ENCODE measurements at regions not wholly inside any gene's neighbourhood (a gene's known extent, or its start where the extent isn't known, plus 50 kb on each side); places are given as distances from the start of the nearest gene placed in this dataset.
"Not testable (repeated sequence)": the region's sequence is repeated elsewhere in the genome, so short reads cannot be mapped to it uniquely, and the experiment has no call there.

DNA sequence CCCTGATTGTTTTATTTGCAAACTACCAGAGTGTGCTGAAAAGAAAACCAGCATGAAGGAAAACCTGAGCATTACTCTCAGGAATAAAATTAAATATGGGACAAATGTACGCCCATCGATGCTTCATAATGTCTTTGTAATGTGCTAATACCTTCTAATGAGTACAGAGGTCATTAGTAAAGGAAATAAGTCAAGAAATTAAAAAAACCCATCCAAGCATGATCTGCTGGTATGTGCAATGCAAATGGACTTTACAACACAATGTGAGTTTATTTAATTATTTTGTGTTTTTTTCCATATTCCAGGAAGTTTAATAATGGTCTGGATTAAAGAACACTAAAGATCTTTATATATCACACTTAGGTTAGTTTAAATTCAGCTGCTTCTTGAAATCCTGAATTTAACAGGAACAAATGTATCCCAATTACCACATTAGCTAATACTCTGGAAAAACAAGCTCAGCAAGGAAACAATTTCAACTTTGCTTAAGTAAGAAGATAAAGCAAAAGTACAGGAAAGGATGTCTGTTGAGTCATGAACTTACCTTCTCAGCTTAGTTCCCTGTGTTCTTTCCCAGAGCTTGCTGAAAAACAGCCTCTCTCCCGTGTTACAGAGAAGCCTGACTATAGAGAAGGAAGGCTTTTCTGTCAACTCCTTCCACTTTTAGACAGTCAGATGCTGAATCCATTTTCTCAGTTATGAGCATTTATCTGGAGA is 179.3 kb upstream of the TMEM260 start:
- no peak for TF ChIP-seq POLR2A (IDR thresholded peaks at IDR 0.05; ENCODE audit: low read length)
- no peak for TF ChIP-seq GATA1 (IDR thresholded peaks at IDR 0.05; ENCODE audit: low read depth, low read length)

GRCh38 chr14:56412468-56413434 is 166.8 kb upstream of the TMEM260 start:
- TF ChIP-seq POLR2A (IDR thresholded peaks at IDR 0.05; ENCODE audit: low read length) (no peak), GATA1 (IDR thresholded peaks at IDR 0.05; ENCODE audit: low read depth, low read length) (no peak)
- no peak for DNase-seq

More for the DNA sequence above, 179.3 kb upstream of the TMEM260 start:
- no peak for DNase-seq

DNA sequence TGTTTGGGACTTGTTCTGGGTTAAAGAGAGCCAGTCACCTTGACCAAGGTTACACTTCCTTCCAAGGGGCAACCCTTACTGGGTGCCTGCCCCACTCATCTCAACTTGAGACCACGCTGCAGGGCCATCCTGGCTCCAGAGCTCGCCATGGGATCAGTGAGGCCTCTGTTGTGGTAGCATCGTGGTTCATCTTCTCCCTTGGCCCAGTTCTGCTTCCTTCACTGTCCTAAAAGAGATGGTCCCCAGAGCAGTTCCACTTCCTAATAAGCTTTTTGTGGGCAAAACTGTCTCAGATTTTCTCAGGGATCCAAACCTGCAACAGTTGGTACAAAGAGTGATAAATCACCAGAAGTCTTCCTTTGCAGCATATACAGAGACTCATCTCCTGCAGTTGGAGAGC is 165.9 kb upstream of the TMEM260 start:
- DNase-seq = no peak
- TF ChIP-seq GATA1 (IDR thresholded peaks at IDR 0.05; ENCODE audit: low read depth, low read length) (no peak), POLR2A (IDR thresholded peaks at IDR 0.05; ENCODE audit: low read length) (no peak)

- TF ChIP-seq GATA1 (IDR thresholded peaks at IDR 0.05; ENCODE audit: low read depth, low read length) (no peak), POLR2A (IDR thresholded peaks at IDR 0.05; ENCODE audit: low read length) (no peak)
- DNase-seq = no peak
Measured at GRCh38 chr14:56414236-56414635, 165.4 kb upstream of the TMEM260 start.

DNA sequence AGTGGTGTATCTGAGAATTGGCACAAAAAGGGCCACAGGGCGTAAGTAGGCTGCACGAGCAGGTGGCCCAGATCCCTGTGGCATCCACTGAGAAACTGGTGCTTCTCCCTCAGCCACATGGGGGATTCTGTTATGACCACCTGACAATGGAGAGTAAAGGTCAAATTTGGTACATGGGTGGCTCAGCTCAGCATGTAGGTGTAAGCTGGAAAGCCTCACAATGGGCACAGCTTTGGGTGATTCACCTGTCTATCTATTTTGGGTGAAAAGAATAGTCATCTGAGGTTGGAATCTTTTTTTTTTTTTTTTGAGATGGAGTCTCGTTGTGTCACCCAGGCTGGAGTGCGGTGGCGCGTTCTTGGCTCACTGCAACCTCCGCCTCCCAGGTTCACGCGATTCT is 163.4 kb upstream of the TMEM260 start:
- TF ChIP-seq GATA1 (IDR thresholded peaks at IDR 0.05; ENCODE audit: low read depth, low read length) (no peak), POLR2A (IDR thresholded peaks at IDR 0.05; ENCODE audit: low read length) (no peak)
- no peak for DNase-seq

- TF ChIP-seq POLR2A (IDR thresholded peaks at IDR 0.05; ENCODE audit: low read length) (no peak), GATA1 (IDR thresholded peaks at IDR 0.05; ENCODE audit: low read depth, low read length) (no peak)
- no peak for DNase-seq
Measured at GRCh38 chr14:56417173-56417572, 162.4 kb upstream of the TMEM260 start.

DNA sequence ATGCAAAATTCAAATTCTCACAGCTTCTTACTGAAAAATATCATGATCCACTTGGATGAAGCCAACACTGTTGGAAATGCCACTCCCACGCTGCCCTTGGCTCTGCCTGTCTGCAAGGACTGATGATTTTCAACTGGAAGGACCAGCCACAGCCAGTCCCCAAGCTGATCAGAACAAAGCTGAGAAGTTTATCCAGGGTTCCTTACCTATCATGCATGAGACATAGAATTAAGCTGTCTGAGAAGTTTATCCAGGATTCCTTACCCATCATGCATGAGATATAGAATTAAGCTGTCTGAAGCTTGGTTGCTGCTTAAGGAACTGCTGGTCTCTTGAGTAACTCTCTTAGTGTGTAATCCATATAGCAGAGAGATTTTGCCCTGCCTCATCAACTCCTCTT is 159.8 kb upstream of the TMEM260 start:
- TF ChIP-seq GATA1 (IDR thresholded peaks at IDR 0.05; ENCODE audit: low read depth, low read length) (no peak), POLR2A (IDR thresholded peaks at IDR 0.05; ENCODE audit: low read length) (no peak)
- DNase-seq = no peak

- DNase-seq = no peak
- no peak for TF ChIP-seq GATA1 (IDR thresholded peaks at IDR 0.05; ENCODE audit: low read depth, low read length)
- TF ChIP-seq POLR2A (IDR thresholded peaks at IDR 0.05; ENCODE audit: low read length) = no peak
Measured at GRCh38 chr14:56422221-56422620, 157.4 kb upstream of the TMEM260 start.

GRCh38 chr14:56422703-56423213 is 156.8 kb upstream of the TMEM260 start:
- peak; percentile 5 to 36 for DNase-seq
- TF ChIP-seq POLR2A (IDR thresholded peaks at IDR 0.05; ENCODE audit: low read length) = no peak
- TF ChIP-seq GATA1 (IDR thresholded peaks at IDR 0.05; ENCODE audit: low read depth, low read length) = no peak

DNA sequence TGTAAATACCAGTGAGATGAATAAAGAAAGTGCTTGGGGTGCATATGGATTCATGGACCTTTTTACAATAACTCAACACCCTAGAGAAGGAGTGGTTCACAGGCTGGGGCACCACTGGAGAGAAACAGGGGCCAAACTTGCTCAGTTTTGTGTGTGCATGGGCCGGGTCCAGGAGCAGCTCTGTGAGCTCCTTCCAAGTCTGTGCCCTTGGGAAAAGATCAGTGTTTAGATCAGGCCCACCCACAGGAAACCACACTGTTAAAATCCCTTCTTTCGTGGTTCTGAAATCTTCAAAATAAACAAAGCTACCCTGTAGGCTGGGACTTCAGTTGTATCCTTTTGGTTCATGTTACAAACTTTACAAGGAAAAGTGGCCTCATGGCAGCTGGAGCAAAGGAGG is 156.1 kb upstream of the TMEM260 start:
- no peak for DNase-seq
- TF ChIP-seq POLR2A (IDR thresholded peaks at IDR 0.05; ENCODE audit: low read length) (no peak), GATA1 (IDR thresholded peaks at IDR 0.05; ENCODE audit: low read depth, low read length) (no peak)

DNA sequence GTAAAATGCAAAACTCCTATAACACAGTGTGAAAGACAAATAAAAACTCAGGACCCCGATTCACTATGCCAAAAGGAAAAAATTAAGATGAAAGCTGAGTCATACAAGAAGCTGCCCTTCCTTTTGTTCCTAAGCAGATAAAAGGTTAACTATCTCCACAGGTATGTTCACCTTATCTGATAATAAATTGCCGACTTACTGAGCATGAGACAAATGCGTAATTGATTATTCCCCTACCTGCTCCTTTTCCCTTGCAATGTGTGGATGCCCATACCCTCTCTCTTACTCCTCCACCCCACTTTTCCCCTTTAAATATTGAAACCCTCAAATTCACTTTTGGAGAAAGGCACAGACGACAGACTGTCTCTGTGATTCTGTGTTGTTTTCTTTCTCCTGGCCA is 148.6 kb upstream of the TMEM260 start:
- no peak for DNase-seq
- no peak for TF ChIP-seq GATA1 (IDR thresholded peaks at IDR 0.05; ENCODE audit: low read depth, low read length)
- no peak for TF ChIP-seq POLR2A (IDR thresholded peaks at IDR 0.05; ENCODE audit: low read length)

GRCh38 chr14:56449670-56450213 is 129.9 kb upstream of the TMEM260 start:
- DNase-seq = no peak
- TF ChIP-seq POLR2A (IDR thresholded peaks at IDR 0.05; ENCODE audit: low read length) (no peak), GATA1 (IDR thresholded peaks at IDR 0.05; ENCODE audit: low read depth, low read length) (no peak)

- TF ChIP-seq POLR2A (IDR thresholded peaks at IDR 0.05; ENCODE audit: low read length) (no peak), GATA1 (IDR thresholded peaks at IDR 0.05; ENCODE audit: low read depth, low read length) (no peak)
- DNase-seq = no peak
Measured at GRCh38 chr14:56452940-56453339, 126.7 kb upstream of the TMEM260 start.

DNA sequence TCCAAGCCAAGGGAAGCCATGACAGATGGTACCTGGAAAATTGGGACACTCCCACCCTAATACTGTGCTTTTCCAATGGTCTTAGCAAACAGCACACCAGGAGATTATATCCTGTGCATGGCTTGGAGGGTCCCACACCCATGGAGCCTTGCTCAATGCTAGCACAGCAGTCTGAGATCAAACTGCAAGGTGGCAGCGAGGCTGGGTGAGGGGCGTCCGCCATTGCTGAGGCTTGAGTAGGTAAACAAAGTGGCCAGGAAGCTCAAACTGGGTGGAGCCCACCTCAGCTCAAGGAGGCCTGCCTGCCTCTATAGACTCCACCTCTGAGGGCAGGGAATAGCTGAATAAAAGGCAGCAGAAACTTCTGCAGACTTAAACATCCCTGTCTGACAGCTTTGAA is 124.9 kb upstream of the TMEM260 start:
- not testable (repeated sequence) for DNase-seq

Measured in erythroblast (primary cell).